ENCODE measurements at regions not wholly inside any gene's neighbourhood (a gene's known extent, or its start where the extent isn't known, plus 50 kb on each side); places are given as distances from the start of the nearest gene placed in this dataset.

GRCh38 chr12:124395284-124395752, 100.4 kb downstream of the RFLNA start:
- TF ChIP-seq CTCF (IDR thresholded peaks at IDR 0.05) = no peak
- TF ChIP-seq ZFX (IDR thresholded peaks at IDR 0.05; ENCODE audit: borderline replicate concordance) = no peak
- no peak overlapping the region for H3K27ac ChIP-seq

GRCh38 chr12:124394462-124395128, 99.7 kb downstream of the RFLNA start:
- TF ChIP-seq ZFX (IDR thresholded peaks at IDR 0.05; ENCODE audit: borderline replicate concordance) = no peak
- peak overlapping the region; percentile 57; the same call in 1 of the 2 replicates for H3K27ac ChIP-seq

- TF ChIP-seq CTCF (IDR thresholded peaks at IDR 0.05) (no peak), ZFX (IDR thresholded peaks at IDR 0.05; ENCODE audit: borderline replicate concordance) (no peak)
- peak overlapping the region; percentile 57; the same call in 1 of the 2 replicates for H3K27ac ChIP-seq
Measured at GRCh38 chr12:124393831-124394230, 98.9 kb downstream of the RFLNA start.

GRCh38 chr12:124393414-124393790, 98.5 kb downstream of the RFLNA start:
- no peak for TF ChIP-seq CTCF (IDR thresholded peaks at IDR 0.05)
- no peak for TF ChIP-seq ZFX (IDR thresholded peaks at IDR 0.05; ENCODE audit: borderline replicate concordance)
- peak overlapping the region; percentile 57 for H3K27ac ChIP-seq

GRCh38 chr12:124392667-124393413, 97.9 kb downstream of the RFLNA start:
- TF ChIP-seq ZFX (IDR thresholded peaks at IDR 0.05; ENCODE audit: borderline replicate concordance) (no peak), CTCF (IDR thresholded peaks at IDR 0.05) (0 out of 2 replicates have a peak, but pooled peaks have one; percentile 6)
- peak overlapping the region; percentile 57 for H3K27ac ChIP-seq

GRCh38 chr12:124392271-124392666, 97.4 kb downstream of the RFLNA start:
- peak overlapping the region; percentile 57 for H3K27ac ChIP-seq
- peak; percentile 32; the same call in 1 of the 2 replicates for TF ChIP-seq CTCF (IDR thresholded peaks at IDR 0.05)
- no peak for TF ChIP-seq ZFX (IDR thresholded peaks at IDR 0.05; ENCODE audit: borderline replicate concordance)

GRCh38 chr12:124391340-124392261, 96.7 kb downstream of the RFLNA start:
- TF ChIP-seq CTCF (IDR thresholded peaks at IDR 0.05) = no peak
- peak overlapping the region; percentile 57 for H3K27ac ChIP-seq
